ENCODE measurements at regions not wholly inside any gene's neighbourhood (a gene's known extent, or its start where the extent isn't known, plus 50 kb on each side); places are given as distances from the start of the nearest gene placed in this dataset.

DNA sequence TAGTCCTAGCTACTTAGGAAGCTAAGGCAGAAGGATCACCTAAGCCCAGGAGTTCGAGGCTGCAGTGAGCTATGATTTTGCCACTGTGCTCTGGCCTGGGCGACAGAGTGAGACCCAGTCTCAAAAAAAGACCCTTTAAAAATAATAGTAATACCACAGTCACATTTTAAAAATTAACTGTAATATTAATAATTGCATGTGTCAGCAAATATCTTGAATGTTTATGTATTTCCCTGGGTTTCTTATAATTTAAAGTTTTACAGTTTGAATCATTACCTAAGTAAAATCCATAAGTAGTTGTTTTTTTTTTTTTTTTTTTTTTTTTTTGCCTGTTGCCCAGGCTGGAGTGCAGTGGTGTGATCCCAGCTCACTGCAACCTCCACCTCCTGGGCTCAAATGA, 69.2 kb downstream of the LYZL2 start:
- Histone ChIP-seq H3K27me3 (ENCODE audit: insufficient read depth, poor library complexity, severe bottlenecking) (no peaks in the 10 kb centered on the region), H3K4me3 (replicated peaks; ENCODE audit: insufficient read depth, low read length) (no peak overlapping the region), H3K27ac (replicated peaks) (no peak overlapping the region)
- DNase-seq (ENCODE audit: low read depth in 1 of 2, low spot score in 1 of 2), result no peak
- TF ChIP-seq SPI1 (IDR thresholded peaks at IDR 0.05; ENCODE audit: borderline replicate concordance, low read depth), result no peak
- TF ChIP-seq, protein P1, sequence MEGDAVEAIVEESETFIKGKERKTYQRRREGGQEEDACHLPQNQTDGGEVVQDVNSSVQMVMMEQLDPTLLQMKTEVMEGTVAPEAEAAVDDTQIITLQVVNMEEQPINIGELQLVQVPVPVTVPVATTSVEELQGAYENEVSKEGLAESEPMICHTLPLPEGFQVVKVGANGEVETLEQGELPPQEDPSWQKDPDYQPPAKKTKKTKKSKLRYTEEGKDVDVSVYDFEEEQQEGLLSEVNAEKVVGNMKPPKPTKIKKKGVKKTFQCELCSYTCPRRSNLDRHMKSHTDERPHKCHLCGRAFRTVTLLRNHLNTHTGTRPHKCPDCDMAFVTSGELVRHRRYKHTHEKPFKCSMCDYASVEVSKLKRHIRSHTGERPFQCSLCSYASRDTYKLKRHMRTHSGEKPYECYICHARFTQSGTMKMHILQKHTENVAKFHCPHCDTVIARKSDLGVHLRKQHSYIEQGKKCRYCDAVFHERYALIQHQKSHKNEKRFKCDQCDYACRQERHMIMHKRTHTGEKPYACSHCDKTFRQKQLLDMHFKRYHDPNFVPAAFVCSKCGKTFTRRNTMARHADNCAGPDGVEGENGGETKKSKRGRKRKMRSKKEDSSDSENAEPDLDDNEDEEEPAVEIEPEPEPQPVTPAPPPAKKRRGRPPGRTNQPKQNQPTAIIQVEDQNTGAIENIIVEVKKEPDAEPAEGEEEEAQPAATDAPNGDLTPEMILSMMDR (IDR thresholded peaks at IDR 0.05; ENCODE audit: insufficient read depth, low read length), result no peak
- no peak for TF ChIP-seq GABPA (IDR thresholded peaks at IDR 0.05; ENCODE audit: low read depth)
- TF ChIP-seq POLR2AphosphoS5 (IDR thresholded peaks at IDR 0.05; ENCODE audit: low read depth), result no peak
- TF ChIP-seq, protein P2, sequence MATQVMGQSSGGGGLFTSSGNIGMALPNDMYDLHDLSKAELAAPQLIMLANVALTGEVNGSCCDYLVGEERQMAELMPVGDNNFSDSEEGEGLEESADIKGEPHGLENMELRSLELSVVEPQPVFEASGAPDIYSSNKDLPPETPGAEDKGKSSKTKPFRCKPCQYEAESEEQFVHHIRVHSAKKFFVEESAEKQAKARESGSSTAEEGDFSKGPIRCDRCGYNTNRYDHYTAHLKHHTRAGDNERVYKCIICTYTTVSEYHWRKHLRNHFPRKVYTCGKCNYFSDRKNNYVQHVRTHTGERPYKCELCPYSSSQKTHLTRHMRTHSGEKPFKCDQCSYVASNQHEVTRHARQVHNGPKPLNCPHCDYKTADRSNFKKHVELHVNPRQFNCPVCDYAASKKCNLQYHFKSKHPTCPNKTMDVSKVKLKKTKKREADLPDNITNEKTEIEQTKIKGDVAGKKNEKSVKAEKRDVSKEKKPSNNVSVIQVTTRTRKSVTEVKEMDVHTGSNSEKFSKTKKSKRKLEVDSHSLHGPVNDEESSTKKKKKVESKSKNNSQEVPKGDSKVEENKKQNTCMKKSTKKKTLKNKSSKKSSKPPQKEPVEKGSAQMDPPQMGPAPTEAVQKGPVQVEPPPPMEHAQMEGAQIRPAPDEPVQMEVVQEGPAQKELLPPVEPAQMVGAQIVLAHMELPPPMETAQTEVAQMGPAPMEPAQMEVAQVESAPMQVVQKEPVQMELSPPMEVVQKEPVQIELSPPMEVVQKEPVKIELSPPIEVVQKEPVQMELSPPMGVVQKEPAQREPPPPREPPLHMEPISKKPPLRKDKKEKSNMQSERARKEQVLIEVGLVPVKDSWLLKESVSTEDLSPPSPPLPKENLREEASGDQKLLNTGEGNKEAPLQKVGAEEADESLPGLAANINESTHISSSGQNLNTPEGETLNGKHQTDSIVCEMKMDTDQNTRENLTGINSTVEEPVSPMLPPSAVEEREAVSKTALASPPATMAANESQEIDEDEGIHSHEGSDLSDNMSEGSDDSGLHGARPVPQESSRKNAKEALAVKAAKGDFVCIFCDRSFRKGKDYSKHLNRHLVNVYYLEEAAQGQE (IDR thresholded peaks at IDR 0.05; ENCODE audit: insufficient replicate concordance, low read depth), result no peak

- Histone ChIP-seq H3K27me3 (ENCODE audit: insufficient read depth, poor library complexity, severe bottlenecking) (no peaks in the 10 kb centered on the region), H3K27ac (replicated peaks) (no peak overlapping the region), H3K4me3 (replicated peaks; ENCODE audit: insufficient read depth, low read length) (no peak overlapping the region)
- TF ChIP-seq, protein P2 (IDR thresholded peaks at IDR 0.05; ENCODE audit: insufficient replicate concordance, low read depth), result no peak
- TF ChIP-seq SPI1 (IDR thresholded peaks at IDR 0.05; ENCODE audit: borderline replicate concordance, low read depth), result no peak
- TF ChIP-seq, protein P1 (IDR thresholded peaks at IDR 0.05; ENCODE audit: insufficient read depth, low read length), result no peak
- TF ChIP-seq POLR2AphosphoS5 (IDR thresholded peaks at IDR 0.05; ENCODE audit: low read depth), result no peak
- no peak for TF ChIP-seq GABPA (IDR thresholded peaks at IDR 0.05; ENCODE audit: low read depth)
- no peak for DNase-seq (ENCODE audit: low read depth in 1 of 2, low spot score in 1 of 2)
Observed at GRCh38 chr10:30559180-30559579, 70.4 kb downstream of the LYZL2 start.

DNA sequence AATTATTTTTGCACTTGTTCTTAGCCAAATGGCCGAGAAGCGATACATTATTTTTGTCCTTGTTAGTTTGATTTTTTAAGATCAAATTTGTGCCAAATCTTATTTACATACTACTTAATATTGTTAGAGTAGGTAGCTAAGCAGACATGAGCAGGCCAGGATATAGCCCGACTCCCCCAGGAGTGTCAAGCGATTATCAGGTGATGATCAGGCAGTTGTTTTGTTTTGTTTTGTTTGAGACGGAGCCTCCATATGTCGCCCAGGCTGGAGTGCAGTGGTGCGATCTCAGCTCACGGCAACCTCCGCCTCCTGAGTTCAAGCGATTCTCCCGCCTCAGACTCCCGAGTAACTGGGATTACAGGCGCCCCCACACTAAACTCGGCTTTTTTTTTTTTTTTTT, 71.1 kb downstream of the LYZL2 start:
- DNase-seq (ENCODE audit: low read depth in 1 of 2, low spot score in 1 of 2), result no peak
- H3K4me3 ChIP-seq (replicated peaks; ENCODE audit: insufficient read depth, low read length), result no peak overlapping the region
- no peaks in the 10 kb centered on the region for H3K27me3 ChIP-seq (ENCODE audit: insufficient read depth, poor library complexity, severe bottlenecking)
- H3K27ac ChIP-seq (replicated peaks), result no peak overlapping the region
- TF ChIP-seq GABPA (IDR thresholded peaks at IDR 0.05; ENCODE audit: low read depth), result no peak
- no peak for TF ChIP-seq SPI1 (IDR thresholded peaks at IDR 0.05; ENCODE audit: borderline replicate concordance, low read depth)
- TF ChIP-seq, protein P2 (IDR thresholded peaks at IDR 0.05; ENCODE audit: insufficient replicate concordance, low read depth), result no peak
- TF ChIP-seq, protein P1 (IDR thresholded peaks at IDR 0.05; ENCODE audit: insufficient read depth, low read length), result no peak
- TF ChIP-seq POLR2AphosphoS5 (IDR thresholded peaks at IDR 0.05; ENCODE audit: low read depth), result no peak
